Loucy (cell line): ENCODE measurements at regions not wholly inside any gene's neighbourhood (a gene's known extent, or its start where the extent isn't known, plus 50 kb on each side); places are given as distances from the start of the nearest gene placed in this dataset.

Source experiments
- H2AFZ ChIP-seq: fragments of 200-600 bp; sonication (generic); 2 replicates; pipeline ENCODE4 v1.6.0; 2016; ENCODE audit warnings: antibody characterized with exemption, mild to moderate bottlenecking, low read length, moderate library complexity
- H3F3A ChIP-seq: fragments of 200-600 bp; 2 replicates; pipeline ENCODE4 v1.6.0; 2016; ENCODE audit warnings: antibody characterized with exemption, low read depth, mild to moderate bottlenecking
- H3K27me3 ChIP-seq: fragments of 200-600 bp; sonication (generic); 2 replicates; pipeline ENCODE4 v1.6.1; 2014; ENCODE audit warnings: low read length, mild to moderate bottlenecking; ENCODE audit not compliant: insufficient read depth, poor library complexity, severe bottlenecking
- H3K36me3 ChIP-seq: fragments of 200-600 bp; sonication (generic); 2 replicates; pipeline ENCODE4 v1.6.1; 2016; ENCODE audit warnings: low read length; ENCODE audit not compliant: insufficient read depth
- H3K4me1 ChIP-seq: fragments of 200-600 bp; sonication (generic); 2 replicates; pipeline ENCODE4 v1.5.1; 2014; ENCODE audit warnings: low read length, mild to moderate bottlenecking; ENCODE audit not compliant: insufficient read depth, poor library complexity, severe bottlenecking
- H3K4me2 ChIP-seq: fragments of 200-600 bp; sonication (generic); 2 replicates; pipeline ENCODE4 v1.6.0; 2014; ENCODE audit warnings: antibody characterized with exemption, low read length, low read depth, mild to moderate bottlenecking; ENCODE audit not compliant: poor library complexity, severe bottlenecking
- H3K4me3 ChIP-seq: fragments of 200-600 bp; sonication (generic); 2 replicates; pipeline ENCODE4 v1.5.1; 2014; ENCODE audit warnings: low read length, mild to moderate bottlenecking, mixed read lengths; ENCODE audit not compliant: poor library complexity, severe bottlenecking
- H3K79me2 ChIP-seq: fragments of 200-600 bp; sonication (generic); 2 replicates; pipeline ENCODE4 v1.6.1; 2014; ENCODE audit warnings: low read length; ENCODE audit not compliant: insufficient read depth
- H3K9ac ChIP-seq: fragments of 200-600 bp; sonication (generic); 2 replicates; pipeline ENCODE4 v1.6.0; 2014; ENCODE audit warnings: mild to moderate bottlenecking, low read depth, low read length, moderate library complexity; ENCODE audit not compliant: poor library complexity, severe bottlenecking
- H3K9me2 ChIP-seq: fragments of 200-600 bp; sonication (generic); replicated peaks from 2 replicates; pipeline ENCODE4 v1.6.1; 2016; ENCODE audit warnings: low read depth, low read length, mixed read lengths
- H3K9me3 ChIP-seq: fragments of 200-600 bp; sonication (generic); 2 replicates; pipeline ENCODE4 v1.6.1; 2014; ENCODE audit warnings: mild to moderate bottlenecking, antibody characterized with exemption, low read length, low read depth; ENCODE audit not compliant: insufficient read depth
- H4K20me1 ChIP-seq: fragments of 200-600 bp; sonication (generic); 2 replicates; pipeline ENCODE4 v1.6.0; 2014; ENCODE audit warnings: antibody characterized with exemption, low read length, mild to moderate bottlenecking; ENCODE audit not compliant: insufficient read depth, poor library complexity, severe bottlenecking
- CTCF ChIP-seq: fragments of 200-600 bp; sonication (generic); conservative IDR thresholded peaks from 2 replicates; pipeline ENCODE4 v1.5.1; 2014; ENCODE audit warnings: mild to moderate bottlenecking, antibody characterized with exemption, low read length
- EZH2phosphoT487 ChIP-seq: fragments of 200-600 bp; IDR thresholded peaks from 2 replicates; pipeline ENCODE4 v1.6.1; 2018; ENCODE audit warnings: antibody characterized with exemption, mild to moderate bottlenecking, moderate library complexity, borderline replicate concordance

- Histone ChIP-seq H3K9ac (no peak overlapping the region), H3K4me3 (no peak overlapping the region), H3F3A (no peaks in the 10 kb centered on the region), H3K79me2 (no peaks in the 10 kb centered on the region), H3K4me2 (no peak overlapping the region), H3K9me2 (no peaks in the 10 kb centered on the region), H2AFZ (no peak overlapping the region), H3K9me3 (no peaks in the 10 kb centered on the region), H3K4me1 (no peaks in the 10 kb centered on the region), H3K27me3 (no peaks in the 10 kb centered on the region), H4K20me1 (no peaks in the 10 kb centered on the region), H3K36me3 (no peaks in the 10 kb centered on the region)
- TF ChIP-seq CTCF (no peak), EZH2phosphoT487 (no peak)
Observed at GRCh38 chr17:77802333-77802615, 156.2 kb upstream of the TNRC6C start.

DNA sequence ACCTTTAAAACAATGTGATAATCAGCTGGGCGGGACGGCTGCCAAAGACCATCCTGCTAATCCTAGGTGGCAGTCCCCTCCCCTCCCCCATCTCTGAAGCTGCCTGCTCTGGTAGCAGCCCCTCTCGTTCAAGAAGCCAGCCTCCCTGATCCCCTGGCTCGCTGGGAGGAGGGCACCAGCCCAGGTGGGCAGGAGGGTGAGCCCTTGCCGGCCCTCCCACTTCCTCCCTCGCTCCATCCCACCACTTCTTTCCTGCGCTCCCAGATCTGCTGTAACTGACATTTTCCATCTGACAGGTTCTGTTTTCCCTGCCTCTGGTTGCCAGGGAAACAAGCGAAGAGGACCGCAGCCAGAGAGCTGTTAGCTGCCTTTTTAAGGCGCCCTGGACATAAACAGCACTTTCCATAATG lies 155.7 kb upstream of the TNRC6C start:
- Histone ChIP-seq H4K20me1 (no peaks in the 10 kb centered on the region), H3K79me2 (no peaks in the 10 kb centered on the region), H3K9me3 (no peaks in the 10 kb centered on the region), H3K9me2 (no peaks in the 10 kb centered on the region), H3K4me3 (no peak overlapping the region), H3K4me1 (no peaks in the 10 kb centered on the region), H3K9ac (no peak overlapping the region), H3K4me2 (no peak overlapping the region), H3K27me3 (no peaks in the 10 kb centered on the region), H3K36me3 (no peaks in the 10 kb centered on the region), H2AFZ (no peak overlapping the region), H3F3A (no peaks in the 10 kb centered on the region)
- TF ChIP-seq CTCF (no peak), EZH2phosphoT487 (no peak)

DNA sequence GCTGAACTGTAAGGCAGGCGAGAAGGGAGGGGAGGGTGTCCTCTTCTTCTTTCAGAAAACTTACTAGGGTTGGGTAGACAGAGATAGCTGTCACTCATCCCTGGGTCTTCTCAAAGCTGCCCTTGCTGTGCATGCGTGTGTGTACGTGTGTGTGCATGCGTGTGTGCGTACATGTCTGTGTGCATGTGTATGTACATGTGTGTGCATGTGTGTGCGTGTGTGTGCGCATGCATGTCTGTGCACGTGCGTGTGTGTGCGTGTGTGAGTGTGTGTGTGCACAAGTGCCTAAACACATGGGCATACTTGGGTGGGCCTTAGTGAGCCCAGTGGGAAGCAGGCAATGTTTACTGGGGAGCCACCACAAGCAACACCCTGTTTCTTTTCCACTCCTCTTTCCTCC lies 154.8 kb upstream of the TNRC6C start:
- H3K9me2 ChIP-seq, result no peaks in the 10 kb centered on the region
- no peaks in the 10 kb centered on the region for H4K20me1 ChIP-seq
- no peaks in the 10 kb centered on the region for H3K79me2 ChIP-seq
- H3K4me2 ChIP-seq, result no peak overlapping the region
- no peaks in the 10 kb centered on the region for H3F3A ChIP-seq
- H2AFZ ChIP-seq, result no peak overlapping the region
- no peaks in the 10 kb centered on the region for H3K9me3 ChIP-seq
- no peaks in the 10 kb centered on the region for H3K36me3 ChIP-seq
- H3K27me3 ChIP-seq, result no peaks in the 10 kb centered on the region
- no peaks in the 10 kb centered on the region for H3K4me1 ChIP-seq
- no peak overlapping the region for H3K4me3 ChIP-seq
- TF ChIP-seq EZH2phosphoT487 (no peak), CTCF (no peak)
- no peak overlapping the region for H3K9ac ChIP-seq
